ENCODE measurements at regions not wholly inside any gene's neighbourhood (a gene's known extent, or its start where the extent isn't known, plus 50 kb on each side); places are given as distances from the start of the nearest gene placed in this dataset.
"Not testable (repeated sequence)": the region's sequence is repeated elsewhere in the genome, so short reads cannot be mapped to it uniquely, and the experiment has no call there.

GRCh38 chr3:5774337-5774736 is 586.8 kb downstream of the EDEM1 start:
- Histone ChIP-seq H3K4me3 (ENCODE audit: low read depth, low read length) (no peak overlapping the region), H3K36me3 (ENCODE audit: control insufficient read depth, insufficient read depth, low read length) (no peaks in the 10 kb centered on the region), H3K27me3 (ENCODE audit: control insufficient read depth, insufficient read depth, low read length) (no peaks in the 10 kb centered on the region)

GRCh38 chr3:5775100-5775499 is 587.6 kb downstream of the EDEM1 start:
- not testable (repeated sequence) for H3K4me1 ChIP-seq (ENCODE audit: control insufficient read depth, insufficient read depth, low read length); H3K27me3 ChIP-seq (ENCODE audit: control insufficient read depth, insufficient read depth, low read length); H3K9ac ChIP-seq (ENCODE audit: low read depth, low read length); H3K4me3 ChIP-seq (ENCODE audit: low read depth, low read length); H3K36me3 ChIP-seq (ENCODE audit: control insufficient read depth, insufficient read depth, low read length); H3K9me3 ChIP-seq (ENCODE audit: control insufficient read depth, insufficient read depth, low read length)

More at GRCh38 chr3:5774337-5774736, 586.8 kb downstream of the EDEM1 start:
- Histone ChIP-seq H3K9ac (ENCODE audit: low read depth, low read length) (no peak overlapping the region), H3K4me1 (ENCODE audit: control insufficient read depth, insufficient read depth, low read length) (no peaks in the 10 kb centered on the region), H3K9me3 (ENCODE audit: control insufficient read depth, insufficient read depth, low read length) (no peaks in the 10 kb centered on the region)

GRCh38 chr3:5784690-5785089 is 597.2 kb downstream of the EDEM1 start:
- Histone ChIP-seq H3K4me3 (ENCODE audit: low read depth, low read length) (no peak overlapping the region), H3K9ac (ENCODE audit: low read depth, low read length) (no peak overlapping the region), H3K4me1 (ENCODE audit: control insufficient read depth, insufficient read depth, low read length) (no peaks in the 10 kb centered on the region), H3K27me3 (ENCODE audit: control insufficient read depth, insufficient read depth, low read length) (no peaks in the 10 kb centered on the region), H3K9me3 (ENCODE audit: control insufficient read depth, insufficient read depth, low read length) (no peaks in the 10 kb centered on the region), H3K36me3 (ENCODE audit: control insufficient read depth, insufficient read depth, low read length) (no peaks in the 10 kb centered on the region)

GRCh38 chr3:5787861-5788488 is 600.5 kb downstream of the EDEM1 start:
- Histone ChIP-seq H3K36me3 (ENCODE audit: control insufficient read depth, insufficient read depth, low read length) (no peaks in the 10 kb centered on the region), H3K9ac (ENCODE audit: low read depth, low read length) (no peak overlapping the region), H3K9me3 (ENCODE audit: control insufficient read depth, insufficient read depth, low read length) (no peaks in the 10 kb centered on the region), H3K4me1 (ENCODE audit: control insufficient read depth, insufficient read depth, low read length) (no peaks in the 10 kb centered on the region), H3K27me3 (ENCODE audit: control insufficient read depth, insufficient read depth, low read length) (no peaks in the 10 kb centered on the region), H3K4me3 (ENCODE audit: low read depth, low read length) (no peak overlapping the region)

GRCh38 chr3:5788496-5788895 is 601.0 kb downstream of the EDEM1 start:
- Histone ChIP-seq H3K9me3 (ENCODE audit: control insufficient read depth, insufficient read depth, low read length) (no peaks in the 10 kb centered on the region), H3K27me3 (ENCODE audit: control insufficient read depth, insufficient read depth, low read length) (no peaks in the 10 kb centered on the region)

GRCh38 chr3:5791558-5791957 is 604.1 kb downstream of the EDEM1 start:
- Histone ChIP-seq H3K9me3 (ENCODE audit: control insufficient read depth, insufficient read depth, low read length) (no peaks in the 10 kb centered on the region), H3K9ac (ENCODE audit: low read depth, low read length) (no peak overlapping the region), H3K27me3 (ENCODE audit: control insufficient read depth, insufficient read depth, low read length) (no peaks in the 10 kb centered on the region), H3K4me1 (ENCODE audit: control insufficient read depth, insufficient read depth, low read length) (no peaks in the 10 kb centered on the region), H3K36me3 (ENCODE audit: control insufficient read depth, insufficient read depth, low read length) (no peaks in the 10 kb centered on the region), H3K4me3 (ENCODE audit: low read depth, low read length) (no peak overlapping the region)

More at GRCh38 chr3:5788496-5788895, 601.0 kb downstream of the EDEM1 start:
- no peak overlapping the region for H3K9ac ChIP-seq (ENCODE audit: low read depth, low read length)
- H3K36me3 ChIP-seq (ENCODE audit: control insufficient read depth, insufficient read depth, low read length): no peaks in the 10 kb centered on the region
- no peak overlapping the region for H3K4me3 ChIP-seq (ENCODE audit: low read depth, low read length)
- no peaks in the 10 kb centered on the region for H3K4me1 ChIP-seq (ENCODE audit: control insufficient read depth, insufficient read depth, low read length)

- no peaks in the 10 kb centered on the region for H3K9me3 ChIP-seq (ENCODE audit: control insufficient read depth, insufficient read depth, low read length)
- no peak overlapping the region for H3K9ac ChIP-seq (ENCODE audit: low read depth, low read length)
- no peaks in the 10 kb centered on the region for H3K27me3 ChIP-seq (ENCODE audit: control insufficient read depth, insufficient read depth, low read length)
- H3K4me1 ChIP-seq (ENCODE audit: control insufficient read depth, insufficient read depth, low read length): no peaks in the 10 kb centered on the region
- no peaks in the 10 kb centered on the region for H3K36me3 ChIP-seq (ENCODE audit: control insufficient read depth, insufficient read depth, low read length)
- no peak overlapping the region for H3K4me3 ChIP-seq (ENCODE audit: low read depth, low read length)
Measured at GRCh38 chr3:5796541-5796940, 609.0 kb downstream of the EDEM1 start.

GRCh38 chr3:5798809-5799208 is 611.3 kb downstream of the EDEM1 start:
- Histone ChIP-seq H3K9me3 (ENCODE audit: control insufficient read depth, insufficient read depth, low read length) (no peaks in the 10 kb centered on the region), H3K9ac (ENCODE audit: low read depth, low read length) (no peak overlapping the region), H3K36me3 (ENCODE audit: control insufficient read depth, insufficient read depth, low read length) (no peaks in the 10 kb centered on the region), H3K4me1 (ENCODE audit: control insufficient read depth, insufficient read depth, low read length) (no peaks in the 10 kb centered on the region), H3K4me3 (ENCODE audit: low read depth, low read length) (no peak overlapping the region), H3K27me3 (ENCODE audit: control insufficient read depth, insufficient read depth, low read length) (no peaks in the 10 kb centered on the region)

GRCh38 chr3:5799398-5799797 is 611.9 kb downstream of the EDEM1 start:
- Histone ChIP-seq H3K36me3 (ENCODE audit: control insufficient read depth, insufficient read depth, low read length) (no peaks in the 10 kb centered on the region), H3K9ac (ENCODE audit: low read depth, low read length) (no peak overlapping the region), H3K4me1 (ENCODE audit: control insufficient read depth, insufficient read depth, low read length) (no peaks in the 10 kb centered on the region), H3K27me3 (ENCODE audit: control insufficient read depth, insufficient read depth, low read length) (no peaks in the 10 kb centered on the region), H3K9me3 (ENCODE audit: control insufficient read depth, insufficient read depth, low read length) (no peaks in the 10 kb centered on the region), H3K4me3 (ENCODE audit: low read depth, low read length) (no peak overlapping the region)

GRCh38 chr3:5800965-5801364 is 613.5 kb downstream of the EDEM1 start:
- H3K4me3 ChIP-seq (ENCODE audit: low read depth, low read length): no peak overlapping the region

GRCh38 chr3:5806192-5806591 is 618.7 kb downstream of the EDEM1 start:
- no peaks in the 10 kb centered on the region for H3K4me1 ChIP-seq (ENCODE audit: control insufficient read depth, insufficient read depth, low read length)
- H3K9ac ChIP-seq (ENCODE audit: low read depth, low read length): no peak overlapping the region
- no peaks in the 10 kb centered on the region for H3K27me3 ChIP-seq (ENCODE audit: control insufficient read depth, insufficient read depth, low read length)
- no peak overlapping the region for H3K4me3 ChIP-seq (ENCODE audit: low read depth, low read length)
- no peaks in the 10 kb centered on the region for H3K9me3 ChIP-seq (ENCODE audit: control insufficient read depth, insufficient read depth, low read length)
- no peaks in the 10 kb centered on the region for H3K36me3 ChIP-seq (ENCODE audit: control insufficient read depth, insufficient read depth, low read length)

More at GRCh38 chr3:5800965-5801364, 613.5 kb downstream of the EDEM1 start:
- H3K36me3 ChIP-seq (ENCODE audit: control insufficient read depth, insufficient read depth, low read length): no peaks in the 10 kb centered on the region
- no peak overlapping the region for H3K9ac ChIP-seq (ENCODE audit: low read depth, low read length)
- no peaks in the 10 kb centered on the region for H3K9me3 ChIP-seq (ENCODE audit: control insufficient read depth, insufficient read depth, low read length)
- H3K27me3 ChIP-seq (ENCODE audit: control insufficient read depth, insufficient read depth, low read length): no peaks in the 10 kb centered on the region
- no peaks in the 10 kb centered on the region for H3K4me1 ChIP-seq (ENCODE audit: control insufficient read depth, insufficient read depth, low read length)

GRCh38 chr3:5809586-5810246 is 622.2 kb downstream of the EDEM1 start:
- no peaks in the 10 kb centered on the region for H3K9me3 ChIP-seq (ENCODE audit: control insufficient read depth, insufficient read depth, low read length)
- no peak overlapping the region for H3K4me3 ChIP-seq (ENCODE audit: low read depth, low read length)
- no peaks in the 10 kb centered on the region for H3K4me1 ChIP-seq (ENCODE audit: control insufficient read depth, insufficient read depth, low read length)
- H3K27me3 ChIP-seq (ENCODE audit: control insufficient read depth, insufficient read depth, low read length): no peaks in the 10 kb centered on the region
- H3K36me3 ChIP-seq (ENCODE audit: control insufficient read depth, insufficient read depth, low read length): no peaks in the 10 kb centered on the region
- no peak overlapping the region for H3K9ac ChIP-seq (ENCODE audit: low read depth, low read length)
